ENCODE measurements at regions not wholly inside any gene's neighbourhood (a gene's known extent, or its start where the extent isn't known, plus 50 kb on each side); places are given as distances from the start of the nearest gene placed in this dataset.
"Not testable (repeated sequence)": the region's sequence is repeated elsewhere in the genome, so short reads cannot be mapped to it uniquely, and the experiment has no call there.

- H3K9me3 ChIP-seq (replicated peaks; ENCODE audit: control insufficient read depth, insufficient read depth, low read length); H3K27me3 ChIP-seq (ENCODE audit: control insufficient read depth in 2 of 2, insufficient read depth in 2 of 2, low read length in 2 of 2); H3K9me1 ChIP-seq (replicated peaks; ENCODE audit: control insufficient read depth, extremely low read depth, insufficient read depth, low read length); H4K20me1 ChIP-seq (replicated peaks; ENCODE audit: control insufficient read depth, extremely low read depth, insufficient read depth, low read length); H3K4me3 ChIP-seq (replicated peaks in 1 of 3; ENCODE audit: insufficient read depth in 1 of 3, low read depth in 1 of 3, low read length in 3 of 3); intact Hi-C loops (cut with micrococcal nuclease); BruUV-seq (replicated peaks); H3K79me2 ChIP-seq (ENCODE audit: control insufficient read depth, insufficient read depth, low read length); CTCF ChIA-PET; POLR2A ChIA-PET; H3K27ac ChIP-seq (ENCODE audit: insufficient read depth, low read depth, low read length); H3K4me1 ChIP-seq (ENCODE audit: control insufficient read depth, extremely low read depth, insufficient read depth, low read length); H3K36me3 ChIP-seq (ENCODE audit: control insufficient read depth in 2 of 2, extremely low read depth in 1 of 2, insufficient read depth in 2 of 2, low read length in 2 of 2); dilution Hi-C loops (cut with MboI; ENCODE audit: extremely low pct_ligation_motif_present, low sequenced_read_pairs); DNase-seq (ENCODE audit: low read depth, low spot score); H3K9ac ChIP-seq (replicated peaks; ENCODE audit: extremely low read depth, insufficient read depth, low read length); H3K4me2 ChIP-seq (ENCODE audit: insufficient read depth, low read length); H2AFZ ChIP-seq (ENCODE audit: low read depth, low read length); FAIRE-seq: not testable (repeated sequence)
Measured at GRCh38 chr9:18325746-18326011, 148.3 kb upstream of the ADAMTSL1 start.

- dilution Hi-C loops (cut with MboI; ENCODE audit: extremely low pct_ligation_motif_present, low sequenced_read_pairs) (no loop called here), intact Hi-C loops (cut with micrococcal nuclease) (no loop called here)
- H3K27me3 ChIP-seq (ENCODE audit: control insufficient read depth in 2 of 2, insufficient read depth in 2 of 2, low read length in 2 of 2) = no peaks in the 10 kb centered on the region
- H3K9ac ChIP-seq (replicated peaks; ENCODE audit: extremely low read depth, insufficient read depth, low read length) = no peak overlapping the region
- H4K20me1 ChIP-seq (replicated peaks; ENCODE audit: control insufficient read depth, extremely low read depth, insufficient read depth, low read length) = no peaks in the 10 kb centered on the region
- no peak overlapping the region for H3K4me2 ChIP-seq (ENCODE audit: insufficient read depth, low read length)
- BruUV-seq (replicated peaks) = no TSS peak
- no peak overlapping the region for H3K27ac ChIP-seq (ENCODE audit: insufficient read depth, low read depth, low read length)
- no peaks in the 10 kb centered on the region for H3K9me3 ChIP-seq (replicated peaks; ENCODE audit: control insufficient read depth, insufficient read depth, low read length)
- H3K4me1 ChIP-seq (ENCODE audit: control insufficient read depth, extremely low read depth, insufficient read depth, low read length) = peaks cover 21% of the 10 kb centered on the region
- H3K4me3 ChIP-seq (replicated peaks in 1 of 3; ENCODE audit: insufficient read depth in 1 of 3, low read depth in 1 of 3, low read length in 3 of 3) = no peak overlapping the region
- H3K9me1 ChIP-seq (replicated peaks; ENCODE audit: control insufficient read depth, extremely low read depth, insufficient read depth, low read length) = no peaks in the 10 kb centered on the region
- no peaks in the 10 kb centered on the region for H3K79me2 ChIP-seq (ENCODE audit: control insufficient read depth, insufficient read depth, low read length)
- ChIA-PET CTCF (interaction anchor here (1.1 kb wide), 1 partner anchor 16 kb away, joined by 6 read pairs; no protein-coding TSS in a partner anchor), POLR2A (no interaction called here)
- DNase-seq (ENCODE audit: low read depth, low spot score) = no peak
- no peak overlapping the region for H2AFZ ChIP-seq (ENCODE audit: low read depth, low read length)
- FAIRE-seq = no peak
- no peak for TF ChIP-seq POLR2AphosphoS5 (IDR thresholded peaks at IDR 0.05; ENCODE audit: insufficient read depth, low read depth, low read length)
- no peak for TF ChIP-seq JUN (IDR thresholded peaks at IDR 0.05; ENCODE audit: borderline replicate concordance, insufficient read depth, insufficient read length, low read depth)
- no peak for TF ChIP-seq CTCF (IDR thresholded peaks at IDR 0.05; ENCODE audit: extremely low read depth in 1 of 2, insufficient read depth in 1 of 2, low read depth in 1 of 2, low read length in 2 of 2)
- no peak for TF ChIP-seq MYC (IDR thresholded peaks at IDR 0.05; ENCODE audit: low read depth, low read length)
- TF ChIP-seq EZH2 (IDR thresholded peaks at IDR 0.05; ENCODE audit: borderline replicate concordance, low read depth, low read length, severe bottlenecking) = no peak
- no peak for TF ChIP-seq MAX (IDR thresholded peaks at IDR 0.05; ENCODE audit: insufficient read depth, insufficient read length)
- TF ChIP-seq POLR2A (IDR thresholded peaks at IDR 0.05; ENCODE audit: low read depth, low read length) = no peak
- TF ChIP-seq GATA2 (IDR thresholded peaks at IDR 0.05; ENCODE audit: insufficient read depth, insufficient read length, low read depth, low read length) = no peak
- TF ChIP-seq FOS (IDR thresholded peaks at IDR 0.05; ENCODE audit: borderline replicate concordance, insufficient read depth, low read length) = no peak
- H3K36me3 ChIP-seq (ENCODE audit: control insufficient read depth in 2 of 2, extremely low read depth in 1 of 2, insufficient read depth in 2 of 2, low read length in 2 of 2) = no peaks in the 10 kb centered on the region
Measured at GRCh38 chr9:18327121-18327520, 146.8 kb upstream of the ADAMTSL1 start.
